Astrocyte of the hippocampus (primary cell): ENCODE measurements at regions not wholly inside any gene's neighbourhood (a gene's known extent, or its start where the extent isn't known, plus 50 kb on each side); places are given as distances from the start of the nearest gene placed in this dataset.
A peak's percentile ranks its signal among the peaks of the same experiment; 100 is the strongest.

ENCODE experiments used
- DNase-seq: peaks from one replicate; pipeline ENCODE4 v3.0.0; 2011; ENCODE audit warnings: low read depth, low spot score

- peak; percentile 11 for DNase-seq
Measured at GRCh38 chr9:27870404-27870803, 297.1 kb upstream of the C9orf72 start.

- no peak for DNase-seq
Measured at GRCh38 chr9:27880156-27880555, 306.9 kb upstream of the C9orf72 start.

GRCh38 chr9:27880635-27881034, 307.4 kb upstream of the C9orf72 start:
- DNase-seq = no peak

- no peak for DNase-seq
Measured at GRCh38 chr9:27888661-27889295, 315.5 kb upstream of the C9orf72 start.

- DNase-seq = no peak
Measured at GRCh38 chr9:27924502-27924901, 351.2 kb upstream of the C9orf72 start.

GRCh38 chr9:27925815-27926214, 352.5 kb upstream of the C9orf72 start:
- no peak for DNase-seq

GRCh38 chr9:27929841-27930240, 356.6 kb upstream of the C9orf72 start:
- no peak for DNase-seq

- DNase-seq = no peak
Measured at GRCh38 chr9:27933210-27934025, 360.1 kb upstream of the C9orf72 start.

GRCh38 chr9:27934471-27934870, 361.2 kb upstream of the C9orf72 start:
- DNase-seq = no peak

GRCh38 chr9:27939186-27939585, 365.9 kb upstream of the C9orf72 start:
- DNase-seq = no peak

GRCh38 chr9:27940535-27940934, 367.3 kb upstream of the C9orf72 start:
- no peak for DNase-seq

GRCh38 chr9:27943501-27943900, 370.2 kb upstream of the C9orf72 start:
- no peak for DNase-seq

- DNase-seq = peak; percentile 56
Measured at GRCh38 chr9:27945386-27945785, 372.1 kb upstream of the C9orf72 start.

- no peak for DNase-seq
Measured at GRCh38 chr9:27950382-27950781, 377.1 kb upstream of the C9orf72 start.

GRCh38 chr9:27954858-27955257, 381.6 kb upstream of the C9orf72 start:
- no peak for DNase-seq

- DNase-seq = no peak
Measured at GRCh38 chr9:27963836-27964235, 390.6 kb upstream of the C9orf72 start.

- DNase-seq = no peak
Measured at GRCh38 chr9:27967210-27967609, 393.9 kb upstream of the C9orf72 start.

GRCh38 chr9:27977931-27978330, 404.6 kb upstream of the C9orf72 start:
- DNase-seq = no peak

- no peak for DNase-seq
Measured at GRCh38 chr9:27985714-27986113, 412.4 kb upstream of the C9orf72 start.

GRCh38 chr9:27990524-27990923, 417.2 kb upstream of the C9orf72 start:
- DNase-seq = no peak

GRCh38 chr9:27991221-27991620, 417.9 kb upstream of the C9orf72 start:
- DNase-seq = no peak

GRCh38 chr9:28001096-28001495, 427.8 kb upstream of the C9orf72 start:
- no peak for DNase-seq

GRCh38 chr9:28004900-28005299, 431.6 kb upstream of the C9orf72 start:
- DNase-seq = no peak
